ENCODE measurements at regions not wholly inside any gene's neighbourhood (a gene's known extent, or its start where the extent isn't known, plus 50 kb on each side); places are given as distances from the start of the nearest gene placed in this dataset.

- TF ChIP-seq CTCF (IDR thresholded peaks at IDR 0.05) (no peak), POLR2AphosphoS5 (IDR thresholded peaks at IDR 0.05) (no peak)
These were observed 1067.3 kb downstream of the LRFN5 start for GRCh38 chr14:42673963-42674362.
